H1 (cell line): ENCODE measurements at regions not wholly inside any gene's neighbourhood (a gene's known extent, or its start where the extent isn't known, plus 50 kb on each side); places are given as distances from the start of the nearest gene placed in this dataset.

Source experiments
- BACH1 ChIP-seq: IDR thresholded peaks from 2 replicates; pipeline ENCODE4 v1.6.1; 2012; ENCODE audit warnings: low read length, improper control_type of control experiment
- CHD1 ChIP-seq: IDR thresholded peaks from 2 replicates; pipeline ENCODE4 v1.6.1; 2012; ENCODE audit warnings: low read depth, low read length, improper control_type of control experiment
- CTBP2 ChIP-seq: IDR thresholded peaks from 2 replicates; pipeline ENCODE4 v1.7.0; 2011; ENCODE audit warnings: borderline replicate concordance, mild to moderate bottlenecking, moderate library complexity, mixed read lengths, low read length; ENCODE audit not compliant: insufficient read depth, insufficient read length
- E2F6 ChIP-seq: IDR thresholded peaks from 2 replicates; pipeline ENCODE4 v1.6.1; 2012; ENCODE audit warnings: inconsistent platforms
- EZH2 ChIP-seq: fragments of 200-600 bp; sonication (generic); IDR thresholded peaks from 2 replicates; pipeline ENCODE4 v1.7.1; 2012; ENCODE audit warnings: low read depth, mild to moderate bottlenecking, moderate library complexity, low read length, inconsistent platforms; ENCODE audit not compliant: severe bottlenecking
- GABPA ChIP-seq: IDR thresholded peaks from 2 replicates; pipeline ENCODE4 v1.6.1; 2011; ENCODE audit warnings: mild to moderate bottlenecking, low read length, moderate library complexity, borderline replicate concordance; ENCODE audit not compliant: insufficient read depth
- MAX ChIP-seq: IDR thresholded peaks from 2 replicates; pipeline ENCODE4 v1.6.1; 2012; ENCODE audit warnings: inconsistent platforms
- RAD21 ChIP-seq, 2 experiments: IDR thresholded peaks in 1 of 2; conservative IDR thresholded peaks in 1 of 2; 2 replicates each; pipeline ENCODE4 v1.6.1; 2011; ENCODE audit warnings: low read depth in 2 of 2, low read length in 2 of 2, improper control_type of control experiment in 1 of 2, inconsistent platforms in 1 of 2, mild to moderate bottlenecking in 1 of 2, moderate library complexity in 1 of 2
- SP1 ChIP-seq: IDR thresholded peaks from 2 replicates; pipeline ENCODE4 v1.6.1; 2011; ENCODE audit warnings: low read depth, low read length
- TAF1 ChIP-seq: IDR thresholded peaks from 2 replicates; pipeline ENCODE4 v1.6.1; 2011; ENCODE audit warnings: mild to moderate bottlenecking, low read depth, low read length
- TF ChIP-seq, protein P1 (sequence below), 3 experiments: IDR thresholded peaks; 1 replicate in 2 of 3; 2 replicates in 1 of 3; pipeline versions ENCODE4 v1.5.1 to v1.6.1; 2011; ENCODE audit warnings: low read length in 3 of 3, mild to moderate bottlenecking in 3 of 3, inconsistent platforms in 2 of 3, low read depth in 1 of 3, moderate library complexity in 1 of 3; ENCODE audit not compliant: insufficient read depth in 1 of 3; ENCODE audit errors: control extremely low read depth in 1 of 3

DNA sequence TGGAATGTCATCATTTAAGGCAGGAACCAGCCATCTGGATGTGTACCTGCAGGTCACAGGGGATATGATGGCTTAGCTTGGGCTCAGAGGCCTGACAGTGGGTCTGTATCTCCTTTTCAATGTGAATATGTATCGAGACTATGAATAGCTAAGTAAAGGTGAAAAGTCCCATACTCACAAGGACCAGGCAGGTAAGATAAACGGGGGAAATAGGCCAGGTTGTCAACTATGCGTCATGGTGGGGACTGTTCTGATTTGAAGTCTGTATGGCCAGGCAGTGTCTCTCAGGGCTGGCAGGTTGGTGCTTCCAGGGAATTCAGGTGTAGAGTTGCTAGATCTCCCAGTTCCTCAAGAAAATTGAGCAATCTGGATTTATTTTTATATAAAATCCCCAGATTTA lies 987.9 kb upstream of the WWC1 start:
- TF ChIP-seq EZH2 (no peak), TAF1 (no peak), BACH1 (no peak), E2F6 (no peak), GABPA (no peak), MAX (no peak), RAD21 (IDR thresholded peaks at IDR 0.05 in 1 of 2, conservative IDR thresholded peaks at IDR 0.05 in 1 of 2; ENCODE audit: low read depth in 2 of 2, low read length in 2 of 2) (no peak), CTBP2 (no peak), CHD1 (no peak), SP1 (no peak)
- TF ChIP-seq, protein P1, sequence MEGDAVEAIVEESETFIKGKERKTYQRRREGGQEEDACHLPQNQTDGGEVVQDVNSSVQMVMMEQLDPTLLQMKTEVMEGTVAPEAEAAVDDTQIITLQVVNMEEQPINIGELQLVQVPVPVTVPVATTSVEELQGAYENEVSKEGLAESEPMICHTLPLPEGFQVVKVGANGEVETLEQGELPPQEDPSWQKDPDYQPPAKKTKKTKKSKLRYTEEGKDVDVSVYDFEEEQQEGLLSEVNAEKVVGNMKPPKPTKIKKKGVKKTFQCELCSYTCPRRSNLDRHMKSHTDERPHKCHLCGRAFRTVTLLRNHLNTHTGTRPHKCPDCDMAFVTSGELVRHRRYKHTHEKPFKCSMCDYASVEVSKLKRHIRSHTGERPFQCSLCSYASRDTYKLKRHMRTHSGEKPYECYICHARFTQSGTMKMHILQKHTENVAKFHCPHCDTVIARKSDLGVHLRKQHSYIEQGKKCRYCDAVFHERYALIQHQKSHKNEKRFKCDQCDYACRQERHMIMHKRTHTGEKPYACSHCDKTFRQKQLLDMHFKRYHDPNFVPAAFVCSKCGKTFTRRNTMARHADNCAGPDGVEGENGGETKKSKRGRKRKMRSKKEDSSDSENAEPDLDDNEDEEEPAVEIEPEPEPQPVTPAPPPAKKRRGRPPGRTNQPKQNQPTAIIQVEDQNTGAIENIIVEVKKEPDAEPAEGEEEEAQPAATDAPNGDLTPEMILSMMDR (IDR thresholded peaks at IDR 0.05; ENCODE audit: control extremely low read depth in 1 of 3, insufficient read depth in 1 of 3, low read depth in 1 of 3, low read length in 3 of 3): no peak
